ENCODE measurements at regions not wholly inside any gene's neighbourhood (a gene's known extent, or its start where the extent isn't known, plus 50 kb on each side); places are given as distances from the start of the nearest gene placed in this dataset.

DNA sequence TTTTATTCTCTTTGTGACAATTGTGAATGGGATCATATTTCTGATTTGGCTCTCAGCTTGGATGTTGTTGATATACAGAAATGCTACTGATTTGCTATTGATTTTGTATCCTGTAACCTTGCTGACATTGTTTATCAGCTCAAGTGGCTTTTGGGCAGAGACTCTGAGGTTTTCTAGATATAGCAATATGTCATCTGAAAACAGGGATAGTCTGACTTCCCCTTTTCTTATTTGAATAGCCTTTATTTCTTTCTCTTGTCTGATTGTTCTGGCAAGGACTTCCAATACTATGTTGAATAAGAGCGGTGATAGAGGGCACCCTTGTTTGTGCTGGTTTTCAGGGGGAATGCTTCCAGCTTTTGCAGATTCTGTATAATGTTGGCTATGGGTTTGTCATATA is 150.8 kb downstream of the FASLG start:
- Mint-ChIP-seq H3K27me3 (no peaks in the 10 kb centered on the region), H3K36me3 (peaks cover 4% of the 10 kb centered on the region), H3K27ac (no peak overlapping the region), H3K4me3 (no peak overlapping the region), H3K9me3 (ENCODE audit: low read depth) (peaks cover 3% of the 10 kb centered on the region), H3K4me1 (ENCODE audit: low read depth) (no peaks in the 10 kb centered on the region)

- Mint-ChIP-seq H3K27me3 (no peaks in the 10 kb centered on the region), H3K27ac (no peak overlapping the region), H3K4me1 (ENCODE audit: low read depth) (peaks cover 1% of the 10 kb centered on the region), H3K4me3 (no peak overlapping the region), H3K36me3 (peaks cover 8% of the 10 kb centered on the region), H3K9me3 (ENCODE audit: low read depth) (peaks cover 3% of the 10 kb centered on the region)
Observed at GRCh38 chr1:172810480-172811175, 151.7 kb downstream of the FASLG start.

GRCh38 chr1:172811694-172812093 is 152.8 kb downstream of the FASLG start:
- no peak overlapping the region for H3K27ac Mint-ChIP-seq
- peaks cover 13% of the 10 kb centered on the region for H3K36me3 Mint-ChIP-seq
- H3K9me3 Mint-ChIP-seq (ENCODE audit: low read depth), result peaks cover 3% of the 10 kb centered on the region

DNA sequence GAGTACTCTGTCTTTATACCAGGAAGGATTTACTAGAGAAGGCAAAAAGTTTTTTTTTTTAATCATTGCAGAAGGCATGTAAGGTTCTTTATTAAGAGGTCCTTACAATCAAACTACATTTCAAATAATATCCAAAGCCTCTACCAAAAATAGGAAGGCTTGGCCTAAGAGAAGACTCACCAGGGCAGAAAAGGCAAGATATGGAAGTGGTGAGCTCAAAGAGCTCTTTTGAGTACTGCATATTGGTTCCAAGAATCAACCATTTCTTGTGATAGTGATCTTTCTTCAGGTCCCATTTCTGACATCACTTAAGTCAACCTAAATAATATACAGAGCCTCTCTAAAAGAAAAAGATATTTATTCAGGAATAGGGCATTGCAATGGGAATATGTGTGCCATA is 153.2 kb downstream of the FASLG start:
- Mint-ChIP-seq H3K4me3 (no peak overlapping the region), H3K36me3 (peaks cover 16% of the 10 kb centered on the region), H3K27me3 (no peaks in the 10 kb centered on the region), H3K27ac (no peak overlapping the region), H3K4me1 (ENCODE audit: low read depth) (peaks cover 12% of the 10 kb centered on the region), H3K9me3 (ENCODE audit: low read depth) (peaks cover 3% of the 10 kb centered on the region)

More at GRCh38 chr1:172811694-172812093, 152.8 kb downstream of the FASLG start:
- Mint-ChIP-seq H3K4me3 (no peak overlapping the region), H3K4me1 (ENCODE audit: low read depth) (peaks cover 8% of the 10 kb centered on the region), H3K27me3 (no peaks in the 10 kb centered on the region)

GRCh38 chr1:172813330-172813729 is 154.4 kb downstream of the FASLG start:
- peaks cover 3% of the 10 kb centered on the region for H3K9me3 Mint-ChIP-seq (ENCODE audit: low read depth)

GRCh38 chr1:172814428-172814827 is 155.5 kb downstream of the FASLG start:
- Mint-ChIP-seq H3K36me3 (peaks cover 16% of the 10 kb centered on the region), H3K27me3 (no peaks in the 10 kb centered on the region), H3K9me3 (ENCODE audit: low read depth) (peaks cover 3% of the 10 kb centered on the region), H3K4me1 (ENCODE audit: low read depth) (peaks cover 29% of the 10 kb centered on the region), H3K27ac (no peak overlapping the region), H3K4me3 (no peak overlapping the region)

More at GRCh38 chr1:172813330-172813729, 154.4 kb downstream of the FASLG start:
- H3K4me1 Mint-ChIP-seq (ENCODE audit: low read depth), result peaks cover 19% of the 10 kb centered on the region
- H3K36me3 Mint-ChIP-seq, result peaks cover 16% of the 10 kb centered on the region
- H3K27me3 Mint-ChIP-seq, result no peaks in the 10 kb centered on the region
- no peak overlapping the region for H3K4me3 Mint-ChIP-seq
- H3K27ac Mint-ChIP-seq, result no peak overlapping the region

- peaks cover 40% of the 10 kb centered on the region for H3K4me1 Mint-ChIP-seq (ENCODE audit: low read depth)
- no peaks in the 10 kb centered on the region for H3K27me3 Mint-ChIP-seq
- peaks cover 16% of the 10 kb centered on the region for H3K36me3 Mint-ChIP-seq
- no peak overlapping the region for H3K4me3 Mint-ChIP-seq
- peaks cover 3% of the 10 kb centered on the region for H3K9me3 Mint-ChIP-seq (ENCODE audit: low read depth)
- H3K27ac Mint-ChIP-seq, result no peak overlapping the region
Observed at GRCh38 chr1:172815740-172816139, 156.8 kb downstream of the FASLG start.

- Mint-ChIP-seq H3K27me3 (no peaks in the 10 kb centered on the region), H3K9me3 (ENCODE audit: low read depth) (no peaks in the 10 kb centered on the region), H3K4me3 (peak overlapping the region; percentile 71), H3K27ac (peak overlapping the region; percentile 87), H3K36me3 (peaks cover 14% of the 10 kb centered on the region), H3K4me1 (ENCODE audit: low read depth) (peaks cover 48% of the 10 kb centered on the region)
Observed at GRCh38 chr1:172818841-172819527, 160.1 kb downstream of the FASLG start.

DNA sequence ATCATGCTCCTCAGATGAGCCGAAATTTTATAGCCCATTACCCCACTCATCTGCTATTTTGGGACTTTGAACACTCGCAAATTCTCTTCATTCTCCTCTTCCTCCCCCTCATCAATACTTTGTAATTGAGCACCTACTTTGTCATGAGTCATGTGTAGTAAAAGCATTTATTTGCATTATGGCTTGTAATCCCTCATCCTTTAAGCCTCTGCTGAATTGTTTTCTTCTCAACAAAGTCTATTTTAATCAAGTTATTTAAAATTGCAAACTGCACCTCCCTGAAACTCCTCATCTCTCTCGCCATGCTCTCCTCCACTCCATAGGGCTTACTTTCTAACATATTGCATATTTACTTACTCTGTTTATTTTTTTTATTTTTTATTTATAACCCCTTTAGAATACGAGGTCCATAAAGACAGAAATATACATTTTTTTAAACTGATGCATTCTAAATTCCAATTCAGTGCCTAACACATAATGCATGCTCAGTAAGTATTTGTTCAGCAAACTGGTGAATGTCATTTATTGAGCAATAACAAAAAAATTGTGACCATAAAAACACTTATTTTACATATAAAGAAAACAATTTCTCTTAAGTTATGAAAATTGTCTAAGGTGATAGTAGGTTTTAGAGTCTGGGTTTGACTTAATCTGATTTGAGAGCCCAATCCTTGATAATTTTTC is 161.7 kb downstream of the FASLG start:
- no peaks in the 10 kb centered on the region for H3K27me3 Mint-ChIP-seq

GRCh38 chr1:172821609-172822274 is 162.8 kb downstream of the FASLG start:
- Mint-ChIP-seq H3K27ac (no peak overlapping the region), H3K36me3 (peaks cover 3% of the 10 kb centered on the region), H3K27me3 (no peaks in the 10 kb centered on the region), H3K4me1 (ENCODE audit: low read depth) (peaks cover 40% of the 10 kb centered on the region), H3K4me3 (no peak overlapping the region), H3K9me3 (ENCODE audit: low read depth) (no peaks in the 10 kb centered on the region)

More for the DNA sequence above, 161.7 kb downstream of the FASLG start:
- Mint-ChIP-seq H3K36me3 (peaks cover 8% of the 10 kb centered on the region), H3K4me3 (peak overlapping the region; percentile 35), H3K9me3 (ENCODE audit: low read depth) (no peaks in the 10 kb centered on the region), H3K27ac (no peak overlapping the region), H3K4me1 (ENCODE audit: low read depth) (peaks cover 47% of the 10 kb centered on the region)

DNA sequence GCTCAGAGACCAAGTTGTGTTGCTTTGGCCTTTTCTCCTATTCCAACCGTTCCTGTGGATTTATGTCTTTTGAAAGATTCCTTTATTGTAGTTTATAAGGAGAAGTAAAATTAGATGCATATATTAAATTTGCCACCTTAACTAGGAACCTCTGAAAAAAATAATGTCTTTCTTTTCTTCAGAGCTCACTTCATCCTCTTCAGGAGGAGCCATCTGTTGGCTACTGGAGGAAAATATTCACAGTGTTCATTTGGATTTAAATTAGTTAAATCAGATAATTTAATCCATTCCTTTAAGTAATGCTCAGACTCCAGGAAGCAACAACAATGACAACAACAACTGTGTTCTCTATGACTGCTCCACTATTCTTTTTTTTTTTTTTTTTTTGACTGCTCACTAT is 164.0 kb downstream of the FASLG start:
- Mint-ChIP-seq H3K4me3 (no peak overlapping the region), H3K27me3 (no peaks in the 10 kb centered on the region), H3K27ac (no peak overlapping the region), H3K4me1 (ENCODE audit: low read depth) (peaks cover 33% of the 10 kb centered on the region), H3K9me3 (ENCODE audit: low read depth) (no peaks in the 10 kb centered on the region), H3K36me3 (no peaks in the 10 kb centered on the region)

- H3K9me3 Mint-ChIP-seq (ENCODE audit: low read depth), result no peaks in the 10 kb centered on the region
- H3K27ac Mint-ChIP-seq, result no peak overlapping the region
- no peaks in the 10 kb centered on the region for H3K36me3 Mint-ChIP-seq
- H3K4me1 Mint-ChIP-seq (ENCODE audit: low read depth), result peaks cover 28% of the 10 kb centered on the region
- no peaks in the 10 kb centered on the region for H3K27me3 Mint-ChIP-seq
- H3K4me3 Mint-ChIP-seq, result no peak overlapping the region
Observed at GRCh38 chr1:172823534-172823933, 164.6 kb downstream of the FASLG start.

DNA sequence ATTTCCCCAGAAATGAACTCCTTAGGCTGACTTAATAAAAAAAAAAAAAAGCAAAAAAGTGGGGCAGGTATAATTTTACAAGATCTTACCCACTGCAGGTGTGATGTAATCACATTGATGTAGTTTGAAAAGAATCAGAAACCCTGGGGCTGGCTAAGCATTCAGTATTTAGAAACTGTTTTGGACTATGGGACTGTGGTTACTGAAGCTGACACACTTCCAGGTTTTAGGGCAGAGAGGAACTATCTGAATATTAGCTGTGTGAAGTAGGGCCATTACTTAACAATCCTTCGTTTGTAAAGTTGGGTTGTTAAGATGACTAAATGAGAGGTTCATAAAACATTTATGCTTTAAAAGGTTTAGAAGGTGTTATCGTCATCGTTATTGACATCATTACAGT is 165.3 kb downstream of the FASLG start:
- H3K9me3 Mint-ChIP-seq (ENCODE audit: low read depth), result no peaks in the 10 kb centered on the region
- peaks cover 22% of the 10 kb centered on the region for H3K4me1 Mint-ChIP-seq (ENCODE audit: low read depth)
- H3K36me3 Mint-ChIP-seq, result no peaks in the 10 kb centered on the region
- H3K27ac Mint-ChIP-seq, result no peak overlapping the region
- H3K27me3 Mint-ChIP-seq, result no peaks in the 10 kb centered on the region
- no peak overlapping the region for H3K4me3 Mint-ChIP-seq

DNA sequence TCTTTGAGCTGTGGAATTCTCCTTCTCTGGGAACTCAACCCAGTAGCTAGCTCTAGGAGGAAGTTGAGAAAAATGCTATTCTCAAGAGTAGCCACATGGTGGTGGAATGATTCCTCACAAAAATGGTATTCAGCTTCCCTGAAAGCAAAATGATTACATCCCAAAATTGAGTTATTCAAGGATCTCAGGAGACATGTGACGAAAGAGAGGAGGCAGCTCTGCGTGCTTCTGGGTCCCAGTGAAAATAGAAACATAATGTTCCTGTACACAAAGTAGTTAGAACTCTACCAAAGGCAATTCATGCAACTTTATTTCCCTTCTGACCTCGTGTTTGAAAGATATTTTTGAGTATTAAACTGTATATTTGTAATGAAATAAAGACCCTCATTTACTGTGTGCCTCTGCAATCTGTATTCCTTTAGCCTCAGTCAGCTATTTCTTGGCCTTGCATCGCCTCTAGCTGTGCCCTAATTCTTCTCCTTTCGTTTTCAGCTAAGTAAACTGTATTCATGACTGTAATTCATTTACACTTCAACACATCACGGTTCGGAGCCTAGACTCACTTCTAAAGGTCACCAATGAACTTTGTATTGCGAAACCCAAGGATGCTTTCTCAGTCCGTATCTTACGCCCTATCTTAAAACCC is 167.3 kb downstream of the FASLG start:
- Mint-ChIP-seq H3K4me1 (ENCODE audit: low read depth) (peaks cover 9% of the 10 kb centered on the region), H3K27ac (no peak overlapping the region), H3K9me3 (ENCODE audit: low read depth) (no peaks in the 10 kb centered on the region)

More for the DNA sequence above, 167.3 kb downstream of the FASLG start:
- H3K27me3 Mint-ChIP-seq, result no peaks in the 10 kb centered on the region
- no peaks in the 10 kb centered on the region for H3K36me3 Mint-ChIP-seq
- no peak overlapping the region for H3K4me3 Mint-ChIP-seq
